ENCODE measurements at regions not wholly inside any gene's neighbourhood (a gene's known extent, or its start where the extent isn't known, plus 50 kb on each side); places are given as distances from the start of the nearest gene placed in this dataset.
"Not testable (repeated sequence)": the region's sequence is repeated elsewhere in the genome, so short reads cannot be mapped to it uniquely, and the experiment has no call there.

- H4K20me1 ChIP-seq (ENCODE audit: control insufficient read depth, extremely low read depth, insufficient read depth, low read length); H3K36me3 ChIP-seq (ENCODE audit: control insufficient read depth, insufficient read depth, low read length); H3K79me2 ChIP-seq (ENCODE audit: control insufficient read depth, insufficient read depth, low read length); H3K9me3 ChIP-seq (ENCODE audit: control insufficient read depth, insufficient read depth, low read depth, low read length); H3K4me3 ChIP-seq (replicated peaks in 1 of 4; ENCODE audit: control extremely low read depth in 1 of 4, insufficient read depth in 1 of 4, low read depth in 3 of 4, low read length in 4 of 4); H3K27me3 ChIP-seq (ENCODE audit: control insufficient read depth, insufficient read depth, low read length); H2AFZ ChIP-seq (ENCODE audit: low read length); H3K4me1 ChIP-seq (ENCODE audit: control insufficient read depth, extremely low read depth, insufficient read depth, low read length); H3K4me2 ChIP-seq (ENCODE audit: extremely low read depth, insufficient read depth, low read length); H3K9ac ChIP-seq (ENCODE audit: insufficient read depth, low read length); H3K27ac ChIP-seq (ENCODE audit: insufficient read depth, low read length); DNase-seq (ENCODE audit: low read depth in 2 of 2): not testable (repeated sequence)
Observed at GRCh38 chr22:11578115-11578514, 3949.9 kb upstream of the OR11H1 start.

GRCh38 chr22:11578551-11578950 is 3949.4 kb upstream of the OR11H1 start:
- H3K9ac ChIP-seq (ENCODE audit: insufficient read depth, low read length); H3K36me3 ChIP-seq (ENCODE audit: control insufficient read depth, insufficient read depth, low read length); DNase-seq (ENCODE audit: low read depth in 2 of 2); H3K4me2 ChIP-seq (ENCODE audit: extremely low read depth, insufficient read depth, low read length); H3K27me3 ChIP-seq (ENCODE audit: control insufficient read depth, insufficient read depth, low read length); H4K20me1 ChIP-seq (ENCODE audit: control insufficient read depth, extremely low read depth, insufficient read depth, low read length); H3K79me2 ChIP-seq (ENCODE audit: control insufficient read depth, insufficient read depth, low read length); H3K27ac ChIP-seq (ENCODE audit: insufficient read depth, low read length); H2AFZ ChIP-seq (ENCODE audit: low read length); H3K4me1 ChIP-seq (ENCODE audit: control insufficient read depth, extremely low read depth, insufficient read depth, low read length); H3K4me3 ChIP-seq (replicated peaks in 1 of 4; ENCODE audit: control extremely low read depth in 1 of 4, insufficient read depth in 1 of 4, low read depth in 3 of 4, low read length in 4 of 4); H3K9me3 ChIP-seq (ENCODE audit: control insufficient read depth, insufficient read depth, low read depth, low read length): not testable (repeated sequence)

- not testable (repeated sequence) for H3K79me2 ChIP-seq (ENCODE audit: control insufficient read depth, insufficient read depth, low read length); H3K27me3 ChIP-seq (ENCODE audit: control insufficient read depth, insufficient read depth, low read length); H3K27ac ChIP-seq (ENCODE audit: insufficient read depth, low read length); H3K4me1 ChIP-seq (ENCODE audit: control insufficient read depth, extremely low read depth, insufficient read depth, low read length); H3K9me3 ChIP-seq (ENCODE audit: control insufficient read depth, insufficient read depth, low read depth, low read length); H3K9ac ChIP-seq (ENCODE audit: insufficient read depth, low read length); H4K20me1 ChIP-seq (ENCODE audit: control insufficient read depth, extremely low read depth, insufficient read depth, low read length); H3K4me2 ChIP-seq (ENCODE audit: extremely low read depth, insufficient read depth, low read length); DNase-seq (ENCODE audit: low read depth in 2 of 2); H2AFZ ChIP-seq (ENCODE audit: low read length); H3K36me3 ChIP-seq (ENCODE audit: control insufficient read depth, insufficient read depth, low read length); H3K4me3 ChIP-seq (replicated peaks in 1 of 4; ENCODE audit: control extremely low read depth in 1 of 4, insufficient read depth in 1 of 4, low read depth in 3 of 4, low read length in 4 of 4)
Observed at GRCh38 chr22:11582048-11582447, 3945.9 kb upstream of the OR11H1 start.

GRCh38 chr22:11584231-11584630 is 3943.8 kb upstream of the OR11H1 start:
- not testable (repeated sequence) for H3K9me3 ChIP-seq (ENCODE audit: control insufficient read depth, insufficient read depth, low read depth, low read length); H3K36me3 ChIP-seq (ENCODE audit: control insufficient read depth, insufficient read depth, low read length); H3K9ac ChIP-seq (ENCODE audit: insufficient read depth, low read length); H3K4me3 ChIP-seq (replicated peaks in 1 of 4; ENCODE audit: control extremely low read depth in 1 of 4, insufficient read depth in 1 of 4, low read depth in 3 of 4, low read length in 4 of 4); H3K27me3 ChIP-seq (ENCODE audit: control insufficient read depth, insufficient read depth, low read length); H3K79me2 ChIP-seq (ENCODE audit: control insufficient read depth, insufficient read depth, low read length); DNase-seq (ENCODE audit: low read depth in 2 of 2); H3K27ac ChIP-seq (ENCODE audit: insufficient read depth, low read length); H2AFZ ChIP-seq (ENCODE audit: low read length); H3K4me2 ChIP-seq (ENCODE audit: extremely low read depth, insufficient read depth, low read length); H4K20me1 ChIP-seq (ENCODE audit: control insufficient read depth, extremely low read depth, insufficient read depth, low read length); H3K4me1 ChIP-seq (ENCODE audit: control insufficient read depth, extremely low read depth, insufficient read depth, low read length)

- H2AFZ ChIP-seq (ENCODE audit: low read length); H4K20me1 ChIP-seq (ENCODE audit: control insufficient read depth, extremely low read depth, insufficient read depth, low read length); H3K9ac ChIP-seq (ENCODE audit: insufficient read depth, low read length); H3K79me2 ChIP-seq (ENCODE audit: control insufficient read depth, insufficient read depth, low read length); H3K9me3 ChIP-seq (ENCODE audit: control insufficient read depth, insufficient read depth, low read depth, low read length); H3K36me3 ChIP-seq (ENCODE audit: control insufficient read depth, insufficient read depth, low read length); DNase-seq (ENCODE audit: low read depth in 2 of 2); H3K27ac ChIP-seq (ENCODE audit: insufficient read depth, low read length); H3K27me3 ChIP-seq (ENCODE audit: control insufficient read depth, insufficient read depth, low read length); H3K4me1 ChIP-seq (ENCODE audit: control insufficient read depth, extremely low read depth, insufficient read depth, low read length); H3K4me2 ChIP-seq (ENCODE audit: extremely low read depth, insufficient read depth, low read length); H3K4me3 ChIP-seq (replicated peaks in 1 of 4; ENCODE audit: control extremely low read depth in 1 of 4, insufficient read depth in 1 of 4, low read depth in 3 of 4, low read length in 4 of 4): not testable (repeated sequence)
Observed at GRCh38 chr22:11594552-11594951, 3933.4 kb upstream of the OR11H1 start.

GRCh38 chr22:11597666-11598358 is 3930.2 kb upstream of the OR11H1 start:
- H3K27me3 ChIP-seq (ENCODE audit: control insufficient read depth, insufficient read depth, low read length); H3K4me3 ChIP-seq (replicated peaks in 1 of 4; ENCODE audit: control extremely low read depth in 1 of 4, insufficient read depth in 1 of 4, low read depth in 3 of 4, low read length in 4 of 4); H3K79me2 ChIP-seq (ENCODE audit: control insufficient read depth, insufficient read depth, low read length); H3K27ac ChIP-seq (ENCODE audit: insufficient read depth, low read length); H4K20me1 ChIP-seq (ENCODE audit: control insufficient read depth, extremely low read depth, insufficient read depth, low read length); DNase-seq (ENCODE audit: low read depth in 2 of 2); H3K4me2 ChIP-seq (ENCODE audit: extremely low read depth, insufficient read depth, low read length); H3K9me3 ChIP-seq (ENCODE audit: control insufficient read depth, insufficient read depth, low read depth, low read length); H3K36me3 ChIP-seq (ENCODE audit: control insufficient read depth, insufficient read depth, low read length); H3K4me1 ChIP-seq (ENCODE audit: control insufficient read depth, extremely low read depth, insufficient read depth, low read length); H2AFZ ChIP-seq (ENCODE audit: low read length); H3K9ac ChIP-seq (ENCODE audit: insufficient read depth, low read length): not testable (repeated sequence)

Measured in fibroblast of lung (primary cell).